ENCODE measurements at regions not wholly inside any gene's neighbourhood (a gene's known extent, or its start where the extent isn't known, plus 50 kb on each side); places are given as distances from the start of the nearest gene placed in this dataset.

- TF ChIP-seq POLR2AphosphoS5 (IDR thresholded peaks at IDR 0.05; ENCODE audit: borderline replicate concordance, low read depth, low read length) (no peak), EZH2 (IDR thresholded peaks at IDR 0.05) (no peak)
These were observed 142.6 kb upstream of the CPSF6 start for GRCh38 chr12:69096669-69097335.
